ENCODE measurements at regions not wholly inside any gene's neighbourhood (a gene's known extent, or its start where the extent isn't known, plus 50 kb on each side); places are given as distances from the start of the nearest gene placed in this dataset.

- TF ChIP-seq CTCF (IDR thresholded peaks at IDR 0.05) (no peak), POLR2AphosphoS5 (IDR thresholded peaks at IDR 0.05) (no peak)
Observed at GRCh38 chr6:113363048-113363798, 493.9 kb upstream of the MARCKS start.
